ENCODE measurements at regions not wholly inside any gene's neighbourhood (a gene's known extent, or its start where the extent isn't known, plus 50 kb on each side); places are given as distances from the start of the nearest gene placed in this dataset.

DNA sequence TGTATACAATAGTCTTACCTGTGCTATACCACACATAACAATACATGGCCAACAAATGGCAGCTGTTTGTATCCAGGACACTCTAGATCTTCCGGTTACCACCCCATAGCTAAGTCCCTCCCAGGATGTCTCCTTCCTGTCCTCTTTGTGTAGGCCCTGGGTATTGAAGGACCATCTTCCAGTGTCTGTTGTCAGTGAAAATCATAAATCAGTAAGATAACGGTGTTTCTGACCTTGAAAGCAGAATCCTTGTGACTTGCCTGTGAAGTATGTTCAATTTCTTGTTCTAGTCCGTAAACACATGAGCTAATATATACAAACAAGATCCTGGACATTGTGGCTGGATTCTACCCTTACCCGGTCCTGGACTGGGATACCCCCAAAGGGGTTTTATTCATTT is 462.8 kb downstream of the NTRK3 start:
- no peak for TF ChIP-seq ZFX (IDR thresholded peaks at IDR 0.05)
- TF ChIP-seq, protein P1, sequence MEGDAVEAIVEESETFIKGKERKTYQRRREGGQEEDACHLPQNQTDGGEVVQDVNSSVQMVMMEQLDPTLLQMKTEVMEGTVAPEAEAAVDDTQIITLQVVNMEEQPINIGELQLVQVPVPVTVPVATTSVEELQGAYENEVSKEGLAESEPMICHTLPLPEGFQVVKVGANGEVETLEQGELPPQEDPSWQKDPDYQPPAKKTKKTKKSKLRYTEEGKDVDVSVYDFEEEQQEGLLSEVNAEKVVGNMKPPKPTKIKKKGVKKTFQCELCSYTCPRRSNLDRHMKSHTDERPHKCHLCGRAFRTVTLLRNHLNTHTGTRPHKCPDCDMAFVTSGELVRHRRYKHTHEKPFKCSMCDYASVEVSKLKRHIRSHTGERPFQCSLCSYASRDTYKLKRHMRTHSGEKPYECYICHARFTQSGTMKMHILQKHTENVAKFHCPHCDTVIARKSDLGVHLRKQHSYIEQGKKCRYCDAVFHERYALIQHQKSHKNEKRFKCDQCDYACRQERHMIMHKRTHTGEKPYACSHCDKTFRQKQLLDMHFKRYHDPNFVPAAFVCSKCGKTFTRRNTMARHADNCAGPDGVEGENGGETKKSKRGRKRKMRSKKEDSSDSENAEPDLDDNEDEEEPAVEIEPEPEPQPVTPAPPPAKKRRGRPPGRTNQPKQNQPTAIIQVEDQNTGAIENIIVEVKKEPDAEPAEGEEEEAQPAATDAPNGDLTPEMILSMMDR (conservative IDR thresholded peaks at IDR 0.05) = no peak

All from C4-2B (cell line).